ENCODE measurements at regions not wholly inside any gene's neighbourhood (a gene's known extent, or its start where the extent isn't known, plus 50 kb on each side); places are given as distances from the start of the nearest gene placed in this dataset.

DNA sequence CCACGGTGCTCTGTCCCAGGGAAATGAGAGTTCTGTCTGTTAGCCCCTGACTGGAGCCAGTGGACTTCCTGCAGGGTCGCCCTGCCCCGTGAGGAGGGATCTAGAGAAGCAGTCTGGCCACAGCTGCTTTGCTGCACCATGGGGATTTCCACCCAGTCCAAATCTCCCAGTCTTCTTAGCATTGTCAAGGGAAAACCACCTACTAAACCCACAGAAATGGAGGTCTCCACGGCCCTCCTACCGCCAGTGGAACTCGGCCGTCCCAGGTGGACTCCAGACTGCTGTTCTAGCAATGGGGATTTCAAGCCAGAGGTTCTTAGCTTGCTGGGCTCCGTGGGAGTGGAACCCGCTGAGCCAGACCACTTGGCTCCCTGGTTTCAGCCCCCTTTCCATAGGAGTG, 133.3 kb upstream of the PCDH7 start:
- TF ChIP-seq REST (IDR thresholded peaks at IDR 0.05; ENCODE audit: insufficient read depth in 1 of 2, low read depth in 2 of 2, low read length in 2 of 2) (no peak), POLR2AphosphoS5 (IDR thresholded peaks at IDR 0.05; ENCODE audit: low read depth, low read length) (no peak), SIN3A (IDR thresholded peaks at IDR 0.05; ENCODE audit: borderline replicate concordance, insufficient read depth, low read length) (no peak)

Measured in PFSK-1 (cell line).